Loucy (cell line): ENCODE measurements at regions not wholly inside any gene's neighbourhood (a gene's known extent, or its start where the extent isn't known, plus 50 kb on each side); places are given as distances from the start of the nearest gene placed in this dataset.

ENCODE experiments used
- H2AFZ ChIP-seq: fragments of 200-600 bp; sonication (generic); 2 replicates; pipeline ENCODE4 v1.6.0; 2016; ENCODE audit warnings: antibody characterized with exemption, mild to moderate bottlenecking, low read length, moderate library complexity
- H3F3A ChIP-seq: fragments of 200-600 bp; 2 replicates; pipeline ENCODE4 v1.6.0; 2016; ENCODE audit warnings: antibody characterized with exemption, low read depth, mild to moderate bottlenecking
- H3K27me3 ChIP-seq: fragments of 200-600 bp; sonication (generic); 2 replicates; pipeline ENCODE4 v1.6.1; 2014; ENCODE audit warnings: low read length, mild to moderate bottlenecking; ENCODE audit not compliant: insufficient read depth, poor library complexity, severe bottlenecking
- H3K36me3 ChIP-seq: fragments of 200-600 bp; sonication (generic); 2 replicates; pipeline ENCODE4 v1.6.1; 2016; ENCODE audit warnings: low read length; ENCODE audit not compliant: insufficient read depth
- H3K4me1 ChIP-seq: fragments of 200-600 bp; sonication (generic); 2 replicates; pipeline ENCODE4 v1.5.1; 2014; ENCODE audit warnings: low read length, mild to moderate bottlenecking; ENCODE audit not compliant: insufficient read depth, poor library complexity, severe bottlenecking
- H3K4me2 ChIP-seq: fragments of 200-600 bp; sonication (generic); 2 replicates; pipeline ENCODE4 v1.6.0; 2014; ENCODE audit warnings: antibody characterized with exemption, low read length, low read depth, mild to moderate bottlenecking; ENCODE audit not compliant: poor library complexity, severe bottlenecking
- H3K4me3 ChIP-seq: fragments of 200-600 bp; sonication (generic); 2 replicates; pipeline ENCODE4 v1.5.1; 2014; ENCODE audit warnings: low read length, mild to moderate bottlenecking, mixed read lengths; ENCODE audit not compliant: poor library complexity, severe bottlenecking
- H3K79me2 ChIP-seq: fragments of 200-600 bp; sonication (generic); 2 replicates; pipeline ENCODE4 v1.6.1; 2014; ENCODE audit warnings: low read length; ENCODE audit not compliant: insufficient read depth
- H3K9ac ChIP-seq: fragments of 200-600 bp; sonication (generic); 2 replicates; pipeline ENCODE4 v1.6.0; 2014; ENCODE audit warnings: mild to moderate bottlenecking, low read depth, low read length, moderate library complexity; ENCODE audit not compliant: poor library complexity, severe bottlenecking
- H3K9me2 ChIP-seq: fragments of 200-600 bp; sonication (generic); replicated peaks from 2 replicates; pipeline ENCODE4 v1.6.1; 2016; ENCODE audit warnings: low read depth, low read length, mixed read lengths
- H3K9me3 ChIP-seq: fragments of 200-600 bp; sonication (generic); 2 replicates; pipeline ENCODE4 v1.6.1; 2014; ENCODE audit warnings: mild to moderate bottlenecking, antibody characterized with exemption, low read length, low read depth; ENCODE audit not compliant: insufficient read depth
- H4K20me1 ChIP-seq: fragments of 200-600 bp; sonication (generic); 2 replicates; pipeline ENCODE4 v1.6.0; 2014; ENCODE audit warnings: antibody characterized with exemption, low read length, mild to moderate bottlenecking; ENCODE audit not compliant: insufficient read depth, poor library complexity, severe bottlenecking
- CTCF ChIP-seq: fragments of 200-600 bp; sonication (generic); conservative IDR thresholded peaks from 2 replicates; pipeline ENCODE4 v1.5.1; 2014; ENCODE audit warnings: mild to moderate bottlenecking, antibody characterized with exemption, low read length
- EZH2phosphoT487 ChIP-seq: fragments of 200-600 bp; IDR thresholded peaks from 2 replicates; pipeline ENCODE4 v1.6.1; 2018; ENCODE audit warnings: antibody characterized with exemption, mild to moderate bottlenecking, moderate library complexity, borderline replicate concordance

GRCh38 chr2:19757586-19757985 lies 144.2 kb downstream of the TTC32 start:
- Histone ChIP-seq H3K9me2 (no peaks in the 10 kb centered on the region), H3K4me1 (no peaks in the 10 kb centered on the region), H3K27me3 (no peaks in the 10 kb centered on the region), H3K9ac (no peak overlapping the region), H3K36me3 (no peaks in the 10 kb centered on the region), H3F3A (no peaks in the 10 kb centered on the region), H2AFZ (no peak overlapping the region), H3K9me3 (no peaks in the 10 kb centered on the region), H3K79me2 (no peaks in the 10 kb centered on the region), H3K4me2 (no peak overlapping the region), H3K4me3 (no peak overlapping the region), H4K20me1 (no peaks in the 10 kb centered on the region)
- no peak for TF ChIP-seq CTCF

- no peaks in the 10 kb centered on the region for H3K27me3 ChIP-seq
- no peaks in the 10 kb centered on the region for H4K20me1 ChIP-seq
- H3K9me3 ChIP-seq = no peaks in the 10 kb centered on the region
- no peaks in the 10 kb centered on the region for H3F3A ChIP-seq
- no peak overlapping the region for H3K4me2 ChIP-seq
- TF ChIP-seq EZH2phosphoT487 = no peak
- no peak for TF ChIP-seq CTCF
- no peaks in the 10 kb centered on the region for H3K36me3 ChIP-seq
- no peak overlapping the region for H2AFZ ChIP-seq
- no peaks in the 10 kb centered on the region for H3K9me2 ChIP-seq
- H3K9ac ChIP-seq = no peak overlapping the region
- H3K4me1 ChIP-seq = no peaks in the 10 kb centered on the region
- no peaks in the 10 kb centered on the region for H3K79me2 ChIP-seq
- H3K4me3 ChIP-seq = no peak overlapping the region
These were observed 146.9 kb downstream of the TTC32 start for GRCh38 chr2:19754907-19755306.

GRCh38 chr2:19753818-19754217 lies 148.0 kb downstream of the TTC32 start:
- H3K36me3 ChIP-seq = no peaks in the 10 kb centered on the region
- H3K9me2 ChIP-seq = no peaks in the 10 kb centered on the region

GRCh38 chr2:19753314-19753713 lies 148.5 kb downstream of the TTC32 start:
- Histone ChIP-seq H3K36me3 (no peaks in the 10 kb centered on the region), H4K20me1 (no peaks in the 10 kb centered on the region), H3K4me1 (no peaks in the 10 kb centered on the region), H2AFZ (no peak overlapping the region), H3K79me2 (no peaks in the 10 kb centered on the region), H3K9me3 (no peaks in the 10 kb centered on the region), H3F3A (no peaks in the 10 kb centered on the region), H3K9ac (no peak overlapping the region), H3K27me3 (no peaks in the 10 kb centered on the region), H3K4me3 (no peak overlapping the region), H3K4me2 (no peak overlapping the region), H3K9me2 (no peaks in the 10 kb centered on the region)
- TF ChIP-seq EZH2phosphoT487 = no peak
- TF ChIP-seq CTCF = no peak

More at GRCh38 chr2:19753818-19754217, 148.0 kb downstream of the TTC32 start:
- H3K4me1 ChIP-seq = no peaks in the 10 kb centered on the region
- no peak overlapping the region for H3K9ac ChIP-seq
- no peak for TF ChIP-seq EZH2phosphoT487
- no peak overlapping the region for H3K4me2 ChIP-seq
- no peaks in the 10 kb centered on the region for H3F3A ChIP-seq
- no peak overlapping the region for H3K4me3 ChIP-seq
- no peak overlapping the region for H2AFZ ChIP-seq
- no peaks in the 10 kb centered on the region for H3K27me3 ChIP-seq
- no peaks in the 10 kb centered on the region for H3K9me3 ChIP-seq
- no peaks in the 10 kb centered on the region for H3K79me2 ChIP-seq
- no peaks in the 10 kb centered on the region for H4K20me1 ChIP-seq
